Activated CD4-positive, alpha-beta T cell treated with anti-CD3 and anti-CD28 coated beads, Interleukin-2, amount 10 ng/mL, durations not matched to agents 24 days and 14 days (primary cell): ENCODE measurements at regions not wholly inside any gene's neighbourhood (a gene's known extent, or its start where the extent isn't known, plus 50 kb on each side); places are given as distances from the start of the nearest gene placed in this dataset.

ENCODE experiments used
- DNase-seq: peaks from one replicate; pipeline ENCODE4 v3.0.0; 2022
- H3K27ac Mint-ChIP-seq: one replicate; pipeline ENCODE4 v1.8.0; 2022; ENCODE audit warnings: mild to moderate bottlenecking, mixed read lengths
- H3K27me3 Mint-ChIP-seq: one replicate; pipeline ENCODE4 v1.8.0; 2022; ENCODE audit warnings: mixed read lengths
- H3K36me3 Mint-ChIP-seq: one replicate; pipeline ENCODE4 v1.8.0; 2022; ENCODE audit warnings: low read depth, mild to moderate bottlenecking, mixed read lengths
- H3K4me1 Mint-ChIP-seq: one replicate; pipeline ENCODE4 v1.8.0; 2021; ENCODE audit warnings: mixed read lengths
- H3K4me3 Mint-ChIP-seq: one replicate; pipeline ENCODE4 v1.8.0; 2022; ENCODE audit warnings: mild to moderate bottlenecking, moderate library complexity, mixed read lengths
- H3K9me3 Mint-ChIP-seq: one replicate; pipeline ENCODE4 v1.8.0; 2021; ENCODE audit warnings: mixed read lengths
- intact Hi-C: fragments of 100-400 bp; cut with micrococcal nuclease; formaldehyde crosslinking; loops from one replicate; pipeline ENCODE4 v1.15.1; 2023

GRCh38 chr10:118537623-118538022 lies 57.8 kb downstream of the PRLHR start:
- Mint-ChIP-seq H3K4me1 (no peaks in the 10 kb centered on the region), H3K27ac (no peak overlapping the region), H3K36me3 (no peaks in the 10 kb centered on the region)

GRCh38 chr10:118534136-118534535 lies 61.3 kb downstream of the PRLHR start:
- Mint-ChIP-seq H3K36me3 (no peaks in the 10 kb centered on the region), H3K9me3 (no peaks in the 10 kb centered on the region), H3K27me3 (peaks cover 21% of the 10 kb centered on the region), H3K4me3 (no peak overlapping the region), H3K4me1 (peaks cover 7% of the 10 kb centered on the region), H3K27ac (no peak overlapping the region)
- DNase-seq, result no peak
- intact Hi-C loops, result no loop called here

More at GRCh38 chr10:118537623-118538022, 57.8 kb downstream of the PRLHR start:
- DNase-seq, result no peak
- no peaks in the 10 kb centered on the region for H3K9me3 Mint-ChIP-seq
- H3K4me3 Mint-ChIP-seq, result no peak overlapping the region
- intact Hi-C loops, result no loop called here
- peaks cover 35% of the 10 kb centered on the region for H3K27me3 Mint-ChIP-seq

- Mint-ChIP-seq H3K36me3 (no peaks in the 10 kb centered on the region), H3K9me3 (no peaks in the 10 kb centered on the region), H3K4me1 (peaks cover 7% of the 10 kb centered on the region), H3K27ac (no peak overlapping the region), H3K4me3 (no peak overlapping the region), H3K27me3 (peaks cover 7% of the 10 kb centered on the region)
- intact Hi-C loops, result no loop called here
- DNase-seq, result peak; percentile 55
Observed at GRCh38 chr10:118531105-118531852, 64.2 kb downstream of the PRLHR start.

- peak; percentile 39 for DNase-seq
- Mint-ChIP-seq H3K4me1 (peaks cover 7% of the 10 kb centered on the region), H3K4me3 (no peak overlapping the region), H3K36me3 (peaks cover 1% of the 10 kb centered on the region), H3K9me3 (no peaks in the 10 kb centered on the region), H3K27ac (no peak overlapping the region), H3K27me3 (peaks cover 10% of the 10 kb centered on the region)
- intact Hi-C loops, result no loop called here
Observed at GRCh38 chr10:118528426-118528825, 67.0 kb downstream of the PRLHR start.

- peaks cover 6% of the 10 kb centered on the region for H3K9me3 Mint-ChIP-seq
- H3K36me3 Mint-ChIP-seq, result peaks cover 1% of the 10 kb centered on the region
- DNase-seq, result no peak
- H3K27ac Mint-ChIP-seq, result no peak overlapping the region
- H3K4me3 Mint-ChIP-seq, result no peak overlapping the region
- intact Hi-C loops, result no loop called here
- peaks cover 22% of the 10 kb centered on the region for H3K4me1 Mint-ChIP-seq
- peaks cover 5% of the 10 kb centered on the region for H3K27me3 Mint-ChIP-seq
Observed at GRCh38 chr10:118523775-118524174, 71.7 kb downstream of the PRLHR start.

GRCh38 chr10:118522791-118523498 lies 72.5 kb downstream of the PRLHR start:
- peak; percentile 55 for DNase-seq
- intact Hi-C loops, result no loop called here
- Mint-ChIP-seq H3K9me3 (peaks cover 6% of the 10 kb centered on the region), H3K27me3 (peaks cover 5% of the 10 kb centered on the region), H3K4me3 (no peak overlapping the region), H3K4me1 (peaks cover 22% of the 10 kb centered on the region), H3K36me3 (peaks cover 1% of the 10 kb centered on the region), H3K27ac (no peak overlapping the region)

- H3K27ac Mint-ChIP-seq, result peak overlapping the region; percentile 59
- H3K4me3 Mint-ChIP-seq, result peak overlapping the region; percentile 26
- peaks cover 22% of the 10 kb centered on the region for H3K4me1 Mint-ChIP-seq
- H3K36me3 Mint-ChIP-seq, result peaks cover 1% of the 10 kb centered on the region
- H3K27me3 Mint-ChIP-seq, result peaks cover 5% of the 10 kb centered on the region
- intact Hi-C loops, result no loop called here
- peak; percentile 66 for DNase-seq
- peaks cover 6% of the 10 kb centered on the region for H3K9me3 Mint-ChIP-seq
Observed at GRCh38 chr10:118521415-118522117, 73.9 kb downstream of the PRLHR start.

GRCh38 chr10:118520116-118520742 lies 75.2 kb downstream of the PRLHR start:
- intact Hi-C loops, result no loop called here
- no peak overlapping the region for H3K27ac Mint-ChIP-seq
- H3K4me1 Mint-ChIP-seq, result peaks cover 22% of the 10 kb centered on the region
- peaks cover 5% of the 10 kb centered on the region for H3K27me3 Mint-ChIP-seq
- no peak overlapping the region for H3K4me3 Mint-ChIP-seq
- DNase-seq, result no peak
- no peaks in the 10 kb centered on the region for H3K36me3 Mint-ChIP-seq
- H3K9me3 Mint-ChIP-seq, result peaks cover 6% of the 10 kb centered on the region

- no peak overlapping the region for H3K27ac Mint-ChIP-seq
- H3K27me3 Mint-ChIP-seq, result peaks cover 12% of the 10 kb centered on the region
Observed at GRCh38 chr10:118518095-118518494, 77.4 kb downstream of the PRLHR start.

GRCh38 chr10:118516716-118517115 lies 78.7 kb downstream of the PRLHR start:
- H3K27ac Mint-ChIP-seq, result no peak overlapping the region
- H3K36me3 Mint-ChIP-seq, result no peaks in the 10 kb centered on the region
- H3K27me3 Mint-ChIP-seq, result peaks cover 13% of the 10 kb centered on the region
- H3K9me3 Mint-ChIP-seq, result no peaks in the 10 kb centered on the region
- intact Hi-C loops, result no loop called here
- H3K4me1 Mint-ChIP-seq, result peaks cover 12% of the 10 kb centered on the region
- H3K4me3 Mint-ChIP-seq, result no peak overlapping the region
- no peak for DNase-seq

More at GRCh38 chr10:118518095-118518494, 77.4 kb downstream of the PRLHR start:
- Mint-ChIP-seq H3K4me1 (peaks cover 22% of the 10 kb centered on the region), H3K36me3 (no peaks in the 10 kb centered on the region), H3K9me3 (peaks cover 6% of the 10 kb centered on the region), H3K4me3 (no peak overlapping the region)
- intact Hi-C loops, result no loop called here
- no peak for DNase-seq

GRCh38 chr10:118513174-118513573 lies 82.3 kb downstream of the PRLHR start:
- no peak for DNase-seq
- Mint-ChIP-seq H3K27me3 (peaks cover 18% of the 10 kb centered on the region), H3K9me3 (no peaks in the 10 kb centered on the region), H3K27ac (no peak overlapping the region), H3K4me1 (no peaks in the 10 kb centered on the region), H3K36me3 (no peaks in the 10 kb centered on the region), H3K4me3 (no peak overlapping the region)
- intact Hi-C loops, result no loop called here

- Mint-ChIP-seq H3K9me3 (no peaks in the 10 kb centered on the region), H3K27me3 (peaks cover 18% of the 10 kb centered on the region), H3K36me3 (no peaks in the 10 kb centered on the region), H3K27ac (no peak overlapping the region), H3K4me1 (no peaks in the 10 kb centered on the region), H3K4me3 (no peak overlapping the region)
- DNase-seq, result no peak
- intact Hi-C loops, result no loop called here
Observed at GRCh38 chr10:118511711-118512110, 83.7 kb downstream of the PRLHR start.

GRCh38 chr10:118508863-118509262 lies 86.6 kb downstream of the PRLHR start:
- H3K4me1 Mint-ChIP-seq, result peaks cover 2% of the 10 kb centered on the region
- no peak for DNase-seq
- H3K27ac Mint-ChIP-seq, result no peak overlapping the region
- H3K27me3 Mint-ChIP-seq, result peaks cover 9% of the 10 kb centered on the region
- no peaks in the 10 kb centered on the region for H3K36me3 Mint-ChIP-seq
- H3K4me3 Mint-ChIP-seq, result no peak overlapping the region
- intact Hi-C loops, result no loop called here
- H3K9me3 Mint-ChIP-seq, result no peaks in the 10 kb centered on the region
